NOMO-1 treated with dmso at 0.1 percent for 144 hours (cell line): ENCODE measurements at regions not wholly inside any gene's neighbourhood (a gene's known extent, or its start where the extent isn't known, plus 50 kb on each side); places are given as distances from the start of the nearest gene placed in this dataset.
"Not testable (repeated sequence)": the region's sequence is repeated elsewhere in the genome, so short reads cannot be mapped to it uniquely, and the experiment has no call there.

Experiments used
- DNase-seq: peaks from one replicate; lab custom pipeline; 2025; ENCODE audit not compliant: unreplicated experiment; lab: John Stamatoyannopoulos, UW

DNA sequence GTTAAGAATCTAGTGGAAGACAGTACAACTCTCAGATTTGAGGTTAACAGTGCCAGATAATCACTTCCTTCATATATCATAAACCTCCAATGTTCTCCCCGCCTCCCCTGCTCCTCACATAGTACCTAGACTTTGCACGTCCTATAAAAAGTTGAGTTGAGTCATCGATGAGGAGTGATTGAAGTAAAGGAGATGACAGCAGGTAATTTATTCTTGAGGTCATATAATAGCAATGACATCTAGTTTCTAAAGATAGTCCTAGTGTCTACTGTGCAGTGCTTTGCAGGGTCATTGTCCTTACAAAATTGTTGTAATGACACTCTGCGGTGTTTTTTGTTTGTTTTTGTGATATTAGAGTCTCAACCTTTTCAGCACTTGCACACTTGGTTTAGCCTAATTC is 510.5 kb upstream of the LRFN5 start:
- DNase-seq, result no peak

GRCh38 chr14:41087056-41087455 is 519.6 kb upstream of the LRFN5 start:
- no peak for DNase-seq

- DNase-seq, result no peak
Observed at GRCh38 chr14:41073544-41073943, 533.1 kb upstream of the LRFN5 start.

DNA sequence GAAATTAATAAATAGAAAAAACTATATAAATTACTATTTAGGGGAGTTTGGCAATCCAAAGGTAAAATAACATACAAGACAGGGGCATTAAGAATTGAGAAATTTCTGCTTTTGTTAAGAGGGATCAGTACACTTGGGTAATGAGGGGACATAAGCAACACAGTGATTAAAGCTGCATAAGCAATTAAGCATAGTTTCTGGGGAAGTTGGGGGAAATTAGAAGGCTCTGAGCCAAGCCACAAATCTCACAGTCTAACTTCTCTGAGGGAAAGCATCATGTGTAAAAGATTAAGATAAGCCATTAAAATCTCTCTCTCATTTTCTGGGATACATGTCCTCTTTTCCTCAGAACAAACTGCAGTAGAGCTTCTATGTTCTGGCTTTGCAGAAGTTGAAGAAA is 533.9 kb upstream of the LRFN5 start:
- no peak for DNase-seq

DNA sequence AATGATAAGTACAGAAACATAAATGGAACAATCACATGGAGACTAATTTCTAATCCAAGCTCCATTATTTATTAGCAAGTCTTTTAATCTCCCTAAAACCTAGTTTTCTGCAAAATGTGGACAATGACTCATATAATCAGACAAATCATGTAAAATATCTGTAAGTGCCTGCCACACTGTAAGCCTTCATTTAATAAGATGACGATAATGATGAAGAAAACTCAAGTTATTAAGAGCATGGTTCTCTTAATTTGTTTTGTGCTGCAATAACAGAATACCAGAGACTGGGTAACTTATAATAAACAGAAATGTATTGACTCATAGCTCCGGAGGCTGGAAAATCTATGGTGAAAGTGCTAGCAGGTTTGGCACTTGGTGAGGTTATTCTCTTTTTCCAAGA is 535.3 kb upstream of the LRFN5 start:
- DNase-seq, result no peak

DNA sequence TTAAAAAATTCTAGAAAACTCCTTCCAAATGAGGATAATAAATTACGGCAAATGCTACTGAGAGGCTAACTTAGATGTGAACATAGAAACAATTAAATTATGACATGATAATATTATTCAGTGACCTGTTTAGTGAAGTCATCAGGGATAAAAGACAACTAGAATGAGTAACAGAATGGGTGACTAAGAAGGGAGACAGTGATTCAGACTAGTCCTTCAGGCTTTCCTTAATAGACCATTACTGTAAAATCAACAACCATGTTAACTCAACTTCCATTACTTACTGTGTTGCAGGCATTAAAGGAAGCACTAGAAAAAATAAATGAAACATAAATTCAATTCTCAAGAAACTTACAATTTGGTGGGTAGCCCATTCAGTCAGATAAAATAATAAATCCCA is 543.9 kb upstream of the LRFN5 start:
- DNase-seq, result no peak

- no peak for DNase-seq
Observed at GRCh38 chr14:41055589-41055988, 551.1 kb upstream of the LRFN5 start.

GRCh38 chr14:41051801-41052200 is 554.9 kb upstream of the LRFN5 start:
- DNase-seq, result no peak

GRCh38 chr14:41047763-41048162 is 558.9 kb upstream of the LRFN5 start:
- no peak for DNase-seq

- DNase-seq, result no peak
Observed at GRCh38 chr14:41037388-41037787, 569.3 kb upstream of the LRFN5 start.

GRCh38 chr14:41034969-41035368 is 571.7 kb upstream of the LRFN5 start:
- DNase-seq, result no peak

DNA sequence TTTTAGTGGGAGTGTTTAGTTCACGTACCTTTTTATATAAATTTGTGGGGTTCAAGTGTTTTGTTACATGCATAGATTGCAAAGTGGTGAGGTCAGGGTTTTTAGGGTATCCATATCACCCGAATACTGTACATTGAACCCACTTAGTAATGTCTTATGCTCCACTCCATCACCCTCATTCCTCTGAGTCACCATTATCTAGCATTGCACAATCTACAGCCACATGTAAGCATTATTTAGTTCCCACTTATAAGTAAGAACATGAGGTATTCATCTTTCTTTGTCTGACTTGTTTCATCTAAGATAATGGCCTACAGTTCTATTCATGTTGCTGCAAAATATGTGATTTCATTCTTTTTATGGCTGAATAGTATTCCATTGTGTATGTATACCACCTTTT is 583.7 kb upstream of the LRFN5 start:
- DNase-seq, result no peak

DNA sequence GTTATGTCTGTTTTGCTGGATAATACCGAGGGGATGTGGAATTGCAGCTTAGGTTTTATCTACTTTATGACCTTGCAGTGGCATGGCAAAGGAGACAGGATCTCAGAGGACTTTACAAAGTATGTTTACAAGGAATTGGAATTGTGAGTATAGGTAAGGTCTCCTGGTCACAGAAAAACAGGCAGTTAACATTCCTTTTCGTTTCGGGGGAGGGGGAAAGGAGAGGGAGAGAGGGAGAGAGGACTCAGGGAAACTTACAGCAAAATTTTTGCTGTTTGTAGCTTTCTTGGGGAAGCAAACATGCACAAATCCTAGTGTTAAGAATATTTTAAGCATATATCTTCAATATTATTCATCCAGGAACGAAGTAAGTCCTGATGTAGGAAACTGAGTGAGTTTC is 590.5 kb upstream of the LRFN5 start:
- no peak for DNase-seq

GRCh38 chr14:41000350-41000749 is 606.3 kb upstream of the LRFN5 start:
- no peak for DNase-seq

DNA sequence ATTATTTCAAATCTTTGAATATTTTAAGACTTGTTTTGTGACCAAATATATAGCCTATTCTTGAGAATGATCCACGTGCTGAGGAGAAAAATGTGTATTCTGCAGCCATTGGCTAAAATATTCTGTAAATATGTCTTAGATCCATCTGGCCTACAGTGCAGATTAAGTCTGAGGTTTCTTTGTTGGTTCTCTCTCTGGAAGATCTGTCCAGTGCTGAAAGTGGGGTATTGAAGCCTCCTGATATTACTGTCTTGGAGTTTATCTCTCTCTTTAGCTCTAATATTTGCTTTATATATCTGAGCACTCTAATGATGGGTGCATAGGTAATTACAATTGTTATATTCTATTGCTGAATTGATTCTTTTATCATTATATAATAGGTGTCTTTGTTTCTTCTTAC is 617.4 kb upstream of the LRFN5 start:
- DNase-seq, result no peak

DNA sequence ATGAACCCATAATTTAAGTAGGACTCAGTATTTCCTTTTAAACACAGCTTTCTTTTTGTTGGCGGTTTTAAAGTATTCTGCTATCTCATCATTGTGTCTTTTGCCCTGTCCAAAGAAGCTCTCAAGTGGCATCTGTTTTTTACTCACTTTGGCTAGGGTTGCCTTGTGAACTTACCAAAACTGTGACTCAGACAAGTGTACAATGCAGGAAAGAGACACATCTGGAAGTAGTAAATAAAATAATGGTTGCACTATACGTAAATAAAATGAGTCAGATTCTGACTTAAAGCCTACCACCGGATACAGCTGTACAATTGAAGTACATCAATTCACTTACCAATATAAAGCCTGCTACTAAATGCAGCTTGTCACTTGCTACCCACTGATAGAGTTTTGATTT is 619.2 kb upstream of the LRFN5 start:
- DNase-seq, result no peak

GRCh38 chr14:40986655-40987054 is 620.0 kb upstream of the LRFN5 start:
- DNase-seq, result no peak

DNA sequence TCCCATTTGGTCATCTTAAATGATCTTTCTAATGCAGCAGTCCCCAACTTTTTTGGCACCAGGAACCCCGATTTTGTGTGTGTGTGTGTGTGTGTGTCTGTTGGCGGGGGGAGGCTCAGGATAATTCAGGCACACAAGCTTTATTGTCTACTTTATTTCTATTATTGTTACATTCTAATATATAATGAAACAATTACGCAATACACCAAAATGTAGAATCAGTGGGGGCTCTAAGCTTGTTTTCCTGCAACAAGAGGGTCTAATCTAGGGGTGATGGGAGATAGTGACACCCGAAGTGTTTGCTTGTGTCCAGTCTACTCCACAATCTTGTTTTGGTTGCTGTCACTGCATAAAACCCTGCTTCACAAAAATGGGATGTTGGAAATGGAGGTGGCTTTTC is 621.1 kb upstream of the LRFN5 start:
- no peak for DNase-seq

- DNase-seq, result no peak
Observed at GRCh38 chr14:40983604-40984003, 623.1 kb upstream of the LRFN5 start.

DNA sequence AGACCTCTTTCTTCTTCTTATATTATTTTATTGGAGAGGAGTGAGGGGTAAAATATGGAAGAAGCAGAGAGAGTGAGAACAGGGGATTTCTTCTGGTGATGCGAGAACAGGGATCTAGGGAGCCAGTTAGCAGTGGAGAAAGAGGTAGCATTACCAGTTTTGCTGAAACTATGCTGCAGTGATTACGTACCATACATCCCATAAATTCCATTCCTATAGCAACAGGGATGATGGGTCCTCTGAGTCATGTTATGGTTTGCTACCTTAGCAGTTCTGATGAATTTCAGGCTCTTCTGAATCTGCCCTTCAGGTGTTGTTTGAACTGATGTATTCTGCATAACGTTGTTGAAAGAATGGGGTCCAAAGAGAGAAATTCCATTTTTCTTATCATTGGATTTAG is 625.4 kb upstream of the LRFN5 start:
- no peak for DNase-seq

- DNase-seq, result not testable (repeated sequence)
Observed at GRCh38 chr14:40960257-40960656, 646.4 kb upstream of the LRFN5 start.

- DNase-seq, result no peak
Observed at GRCh38 chr14:40955131-40955505, 651.6 kb upstream of the LRFN5 start.

DNA sequence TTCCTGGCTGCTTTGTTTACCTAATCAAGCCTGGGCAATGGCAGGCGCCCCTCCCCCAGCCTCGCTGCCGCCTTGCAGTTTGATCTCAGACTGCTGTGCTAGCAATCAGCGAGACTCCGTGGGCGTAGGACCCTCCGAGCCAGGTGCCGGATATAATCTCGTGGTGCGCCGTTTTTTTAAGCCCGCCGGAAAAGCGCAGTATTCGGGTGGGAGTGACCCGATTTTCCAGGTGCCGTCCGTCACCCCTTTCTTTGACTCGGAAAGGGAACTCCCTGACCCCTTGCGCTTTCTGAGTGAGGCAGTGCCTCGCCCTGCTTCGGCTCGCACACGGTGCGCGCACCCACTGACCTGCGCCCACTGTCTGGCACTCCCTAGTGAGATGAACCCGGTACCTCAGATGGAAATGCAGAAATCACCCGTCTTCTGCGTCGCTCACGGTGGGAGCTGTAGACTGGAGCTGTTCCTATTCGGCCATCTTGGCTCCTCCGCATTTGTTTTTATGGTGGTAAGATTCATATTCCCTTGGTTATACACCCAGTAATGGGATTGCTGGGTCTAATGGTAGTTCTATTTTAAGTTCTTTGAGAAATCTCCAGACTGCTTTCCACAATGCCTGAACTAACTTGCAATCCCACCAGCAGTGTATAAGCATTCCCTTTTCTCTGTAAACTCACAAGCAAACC is 652.1 kb upstream of the LRFN5 start:
- not testable (repeated sequence) for DNase-seq

- DNase-seq, result no peak
Observed at GRCh38 chr14:40944521-40944920, 662.2 kb upstream of the LRFN5 start.
